ENCODE measurements at regions not wholly inside any gene's neighbourhood (a gene's known extent, or its start where the extent isn't known, plus 50 kb on each side); places are given as distances from the start of the nearest gene placed in this dataset.

DNA sequence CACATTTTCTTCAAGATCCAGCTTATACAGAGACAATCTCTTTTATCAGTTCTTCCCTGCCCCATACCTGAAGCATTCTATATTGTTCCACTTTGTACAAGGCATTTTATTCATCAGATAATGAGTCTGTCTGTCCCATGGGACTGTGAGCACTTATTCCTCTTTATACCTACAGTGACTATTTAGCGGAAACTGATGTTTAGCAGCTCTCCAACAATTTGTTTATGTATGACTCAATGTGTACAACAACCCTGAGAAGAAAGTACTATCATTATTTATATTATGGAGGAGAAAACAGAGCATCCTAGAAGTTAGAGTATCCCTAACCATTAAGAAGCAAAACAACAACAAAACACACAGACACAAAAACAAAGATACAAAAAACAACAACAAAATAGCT is 306.5 kb downstream of the PRDM5 start:
- H3K9me3 ChIP-seq = no peaks in the 10 kb centered on the region
- H3K36me3 ChIP-seq = no peaks in the 10 kb centered on the region
- H3K27me3 ChIP-seq = no peaks in the 10 kb centered on the region
- H3K4me3 ChIP-seq = no peak overlapping the region
- TF ChIP-seq, protein P1, sequence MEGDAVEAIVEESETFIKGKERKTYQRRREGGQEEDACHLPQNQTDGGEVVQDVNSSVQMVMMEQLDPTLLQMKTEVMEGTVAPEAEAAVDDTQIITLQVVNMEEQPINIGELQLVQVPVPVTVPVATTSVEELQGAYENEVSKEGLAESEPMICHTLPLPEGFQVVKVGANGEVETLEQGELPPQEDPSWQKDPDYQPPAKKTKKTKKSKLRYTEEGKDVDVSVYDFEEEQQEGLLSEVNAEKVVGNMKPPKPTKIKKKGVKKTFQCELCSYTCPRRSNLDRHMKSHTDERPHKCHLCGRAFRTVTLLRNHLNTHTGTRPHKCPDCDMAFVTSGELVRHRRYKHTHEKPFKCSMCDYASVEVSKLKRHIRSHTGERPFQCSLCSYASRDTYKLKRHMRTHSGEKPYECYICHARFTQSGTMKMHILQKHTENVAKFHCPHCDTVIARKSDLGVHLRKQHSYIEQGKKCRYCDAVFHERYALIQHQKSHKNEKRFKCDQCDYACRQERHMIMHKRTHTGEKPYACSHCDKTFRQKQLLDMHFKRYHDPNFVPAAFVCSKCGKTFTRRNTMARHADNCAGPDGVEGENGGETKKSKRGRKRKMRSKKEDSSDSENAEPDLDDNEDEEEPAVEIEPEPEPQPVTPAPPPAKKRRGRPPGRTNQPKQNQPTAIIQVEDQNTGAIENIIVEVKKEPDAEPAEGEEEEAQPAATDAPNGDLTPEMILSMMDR (IDR thresholded peaks at IDR 0.05) = no peak
- no peak for DNase-seq (ENCODE audit: low spot score)
- H3K27ac ChIP-seq = no peak overlapping the region
- no peaks in the 10 kb centered on the region for H3K4me1 ChIP-seq

DNA sequence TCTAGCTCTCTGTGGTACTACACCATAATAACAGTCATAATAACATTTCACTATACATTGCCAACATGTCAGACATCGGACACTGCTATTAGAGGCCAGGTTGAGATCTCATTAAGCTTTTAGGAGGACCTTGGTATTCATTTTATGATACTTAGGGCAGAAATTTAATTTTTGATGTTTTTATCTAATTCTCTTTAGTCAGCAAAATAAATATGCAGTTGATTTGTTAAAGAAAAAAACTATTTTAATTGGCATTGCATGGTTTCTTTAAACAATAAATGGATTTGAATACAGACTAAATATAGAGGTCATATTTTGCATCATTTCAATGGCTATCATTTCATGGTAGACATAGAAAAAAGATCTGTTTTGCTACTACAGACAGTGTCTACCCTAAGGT is 308.7 kb downstream of the PRDM5 start:
- no peaks in the 10 kb centered on the region for H3K36me3 ChIP-seq
- H3K4me3 ChIP-seq = no peak overlapping the region
- H3K4me1 ChIP-seq = no peaks in the 10 kb centered on the region
- no peak for DNase-seq (ENCODE audit: low spot score)
- H3K27me3 ChIP-seq = no peaks in the 10 kb centered on the region
- no peaks in the 10 kb centered on the region for H3K9me3 ChIP-seq
- H3K27ac ChIP-seq = no peak overlapping the region
- TF ChIP-seq, protein P1 (IDR thresholded peaks at IDR 0.05) = no peak

DNA sequence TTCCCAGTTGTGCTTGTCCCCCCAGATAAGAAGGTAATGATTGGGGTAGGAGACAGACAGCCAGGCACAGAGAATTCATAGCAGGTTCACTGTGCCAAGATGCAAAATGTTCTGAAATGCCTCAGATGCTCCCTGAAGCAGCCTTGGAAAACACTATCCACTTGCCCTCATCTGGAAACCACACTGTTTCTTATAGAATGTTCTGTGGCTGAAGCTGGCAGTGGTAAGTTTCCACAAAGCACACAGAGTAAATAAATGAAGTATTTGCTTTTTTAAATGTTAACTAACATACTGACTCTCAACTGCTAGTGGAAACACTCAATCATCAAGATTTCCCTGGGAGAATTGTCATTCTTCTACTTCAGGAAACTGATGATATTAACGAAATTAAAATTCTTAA is 311.4 kb downstream of the PRDM5 start:
- H3K36me3 ChIP-seq = no peaks in the 10 kb centered on the region
- no peak for DNase-seq (ENCODE audit: low spot score)
- TF ChIP-seq, protein P1 (IDR thresholded peaks at IDR 0.05) = no peak

DNA sequence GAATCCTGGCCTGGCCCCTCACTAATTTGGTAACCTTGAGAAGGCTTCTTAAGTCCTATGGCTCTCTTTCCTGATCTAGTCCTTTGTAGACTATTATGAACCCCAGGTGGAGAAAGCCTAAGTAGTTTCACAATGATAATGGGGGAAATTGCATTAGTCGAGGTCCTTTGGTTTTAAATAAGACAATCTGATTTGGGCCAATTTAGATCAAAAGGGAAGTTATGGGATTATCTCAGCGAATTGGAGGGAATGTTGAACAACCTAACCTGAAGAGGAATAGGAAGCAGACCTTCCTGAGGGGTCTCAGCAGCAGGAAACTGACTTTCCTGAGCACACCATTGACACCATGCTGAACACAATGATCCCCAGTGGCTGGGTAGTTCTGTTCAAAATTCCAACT is 331.5 kb downstream of the PRDM5 start:
- DNase-seq (ENCODE audit: low spot score) = no peak
- no peak overlapping the region for H3K27ac ChIP-seq
- H3K27me3 ChIP-seq = no peaks in the 10 kb centered on the region
- TF ChIP-seq, protein P1 (IDR thresholded peaks at IDR 0.05) = no peak
- no peak overlapping the region for H3K4me3 ChIP-seq
- H3K36me3 ChIP-seq = no peaks in the 10 kb centered on the region
- H3K4me1 ChIP-seq = no peaks in the 10 kb centered on the region
- H3K9me3 ChIP-seq = no peaks in the 10 kb centered on the region

More for the DNA sequence above, 311.4 kb downstream of the PRDM5 start:
- Histone ChIP-seq H3K27ac (no peak overlapping the region), H3K9me3 (peaks cover 0 to 5% of the 10 kb centered on the region in 2 donors), H3K4me1 (no peaks in the 10 kb centered on the region), H3K4me3 (no peak overlapping the region), H3K27me3 (no peaks in the 10 kb centered on the region)

DNA sequence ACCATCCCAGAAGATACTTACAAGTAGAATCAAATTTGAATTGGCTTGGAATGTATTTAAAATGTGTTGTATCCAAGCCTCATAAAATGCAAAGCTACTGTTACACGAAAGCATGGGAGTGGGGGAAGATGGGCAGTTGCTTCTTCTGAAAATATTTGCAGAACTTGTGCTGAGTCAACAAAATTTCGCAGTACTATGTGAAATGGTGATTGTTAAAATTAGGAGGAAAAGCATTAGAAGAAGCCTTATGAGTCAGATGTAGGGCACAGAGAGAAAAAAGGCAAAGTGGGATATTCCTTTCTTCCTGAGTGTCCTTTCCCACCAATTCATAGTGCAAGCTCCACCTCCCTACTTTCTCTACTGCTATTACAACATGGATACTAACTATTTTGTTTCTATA is 332.7 kb downstream of the PRDM5 start:
- Histone ChIP-seq H3K9me3 (peaks cover 0 to 5% of the 10 kb centered on the region in 2 donors), H3K4me1 (no peaks in the 10 kb centered on the region), H3K27ac (no peak overlapping the region), H3K27me3 (no peaks in the 10 kb centered on the region), H3K36me3 (no peaks in the 10 kb centered on the region), H3K4me3 (no peak overlapping the region)
- no peak for DNase-seq (ENCODE audit: low spot score)
- TF ChIP-seq, protein P1 (IDR thresholded peaks at IDR 0.05) = no peak

DNA sequence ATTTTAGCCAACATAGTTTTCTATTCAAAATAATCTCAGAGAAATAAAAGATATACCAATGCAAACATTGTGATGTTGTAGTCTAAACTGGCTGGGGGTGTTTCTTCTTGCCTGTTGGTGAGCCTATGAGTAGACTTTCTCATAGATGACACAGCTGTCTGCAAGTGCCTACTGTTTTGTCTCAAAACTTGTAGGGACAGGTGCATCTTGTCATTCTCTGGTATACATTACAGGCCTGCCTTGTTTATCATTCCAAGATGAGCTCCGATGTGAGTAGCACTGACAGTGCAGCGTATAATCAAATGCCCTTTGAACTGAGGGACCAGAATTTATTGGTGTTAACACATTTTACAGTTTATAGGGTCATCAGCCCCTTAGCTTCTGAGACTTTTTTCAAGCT is 353.8 kb downstream of the PRDM5 start:
- Histone ChIP-seq H3K27me3 (no peaks in the 10 kb centered on the region), H3K4me3 (no peak overlapping the region), H3K27ac (no peak overlapping the region), H3K9me3 (no peaks in the 10 kb centered on the region), H3K4me1 (no peaks in the 10 kb centered on the region), H3K36me3 (no peaks in the 10 kb centered on the region)
- DNase-seq (ENCODE audit: low spot score) = no peak
- TF ChIP-seq, protein P1 (IDR thresholded peaks at IDR 0.05) = no peak

Measured in right atrium auricular region (tissue), 2 donors.